Vagina (tissue), 2 donors: ENCODE measurements at regions not wholly inside any gene's neighbourhood (a gene's known extent, or its start where the extent isn't known, plus 50 kb on each side); places are given as distances from the start of the nearest gene placed in this dataset.

Source experiments
- POLR2A ChIP-seq, 2 donors: fragments of 450-650 bp; IDR thresholded peaks; one replicate each; pipeline ENCODE4 v1.6.1; 2017; ENCODE audit warnings: antibody characterized with exemption in 2 of 2, mild to moderate bottlenecking in 2 of 2, moderate library complexity in 2 of 2
- POLR2AphosphoS5 ChIP-seq, 2 donors: sonication (generic); formaldehyde crosslinking; IDR thresholded peaks; one replicate each; pipeline ENCODE4 v1.9.0; 2017; ENCODE audit warnings: antibody characterized with exemption in 2 of 2, mild to moderate bottlenecking in 2 of 2, low read depth in 1 of 2; ENCODE audit not compliant: insufficient read depth in 1 of 2
- TF ChIP-seq, protein P1 (sequence below), 3 experiments: fragments of 450-650 bp in 2 of 3; fragments of 200-600 bp in 1 of 3; sonication (generic) in 1 of 3; IDR thresholded peaks; one replicate each; pipeline ENCODE4 v1.5.1; 2017 to 2019; ENCODE audit warnings: antibody characterized with exemption in 3 of 3, mild to moderate bottlenecking in 2 of 3, moderate library complexity in 2 of 3

DNA sequence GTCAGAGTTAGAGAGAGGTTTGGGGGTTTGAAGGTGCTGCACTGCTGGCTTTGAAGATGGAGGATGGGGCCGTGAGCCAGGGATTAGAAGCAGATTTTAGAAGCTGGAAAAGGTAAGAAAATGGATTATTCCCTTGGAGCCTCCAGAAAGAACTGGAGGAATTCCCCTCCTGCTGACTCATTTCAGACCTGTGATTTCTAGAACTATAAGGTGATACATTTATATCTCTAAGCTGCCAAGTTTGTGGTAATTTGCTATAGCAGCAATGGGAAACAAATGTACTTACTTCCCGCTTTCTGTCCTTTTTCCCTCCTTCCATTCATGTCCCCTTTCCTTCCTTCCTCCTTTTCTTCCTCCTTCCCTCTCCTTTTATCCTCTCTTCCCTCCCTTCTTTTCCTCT lies 78.5 kb upstream of the PCDH8 start:
- TF ChIP-seq, protein P1, sequence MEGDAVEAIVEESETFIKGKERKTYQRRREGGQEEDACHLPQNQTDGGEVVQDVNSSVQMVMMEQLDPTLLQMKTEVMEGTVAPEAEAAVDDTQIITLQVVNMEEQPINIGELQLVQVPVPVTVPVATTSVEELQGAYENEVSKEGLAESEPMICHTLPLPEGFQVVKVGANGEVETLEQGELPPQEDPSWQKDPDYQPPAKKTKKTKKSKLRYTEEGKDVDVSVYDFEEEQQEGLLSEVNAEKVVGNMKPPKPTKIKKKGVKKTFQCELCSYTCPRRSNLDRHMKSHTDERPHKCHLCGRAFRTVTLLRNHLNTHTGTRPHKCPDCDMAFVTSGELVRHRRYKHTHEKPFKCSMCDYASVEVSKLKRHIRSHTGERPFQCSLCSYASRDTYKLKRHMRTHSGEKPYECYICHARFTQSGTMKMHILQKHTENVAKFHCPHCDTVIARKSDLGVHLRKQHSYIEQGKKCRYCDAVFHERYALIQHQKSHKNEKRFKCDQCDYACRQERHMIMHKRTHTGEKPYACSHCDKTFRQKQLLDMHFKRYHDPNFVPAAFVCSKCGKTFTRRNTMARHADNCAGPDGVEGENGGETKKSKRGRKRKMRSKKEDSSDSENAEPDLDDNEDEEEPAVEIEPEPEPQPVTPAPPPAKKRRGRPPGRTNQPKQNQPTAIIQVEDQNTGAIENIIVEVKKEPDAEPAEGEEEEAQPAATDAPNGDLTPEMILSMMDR (IDR thresholded peaks at IDR 0.05) = no peak
- TF ChIP-seq POLR2AphosphoS5 (IDR thresholded peaks at IDR 0.05; ENCODE audit: insufficient read depth in 1 of 2, low read depth in 1 of 2) (no peak), POLR2A (IDR thresholded peaks at IDR 0.05) (no peak)
